T-cell (primary cell): ENCODE measurements at regions not wholly inside any gene's neighbourhood (a gene's known extent, or its start where the extent isn't known, plus 50 kb on each side); places are given as distances from the start of the nearest gene placed in this dataset.

Experiments used
- ATAC-seq, 4 experiments: fragments of 200-7000 bp in 3 of 4; fragments of 150-1000 bp in 1 of 4; cut with Tn5 transposase; replicated peaks in 1 of 4; 1 replicate in 3 of 4; 2 replicates in 1 of 4; pipeline ENCODE4 v1.10.0; 2021; ENCODE audit warnings: moderate library complexity in 3 of 4, mild to moderate bottlenecking in 2 of 4, moderate number of reproducible peaks in 1 of 4
- CTCF ChIA-PET, 2 donors: fragments of 300-600 bp; sonication (Branson Sonifier 250); formaldehyde crosslinking; loops; one replicate each; lab custom pipeline; 2022; ENCODE audit warnings: antibody characterized with exemption in 2 of 2; lab: Charles Lee
- POLR2A ChIA-PET, 2 donors: fragments of 300-600 bp; sonication (Branson Sonifier 250); formaldehyde crosslinking; loops; one replicate each; lab custom pipeline; 2022; ENCODE audit warnings: antibody characterized with exemption in 2 of 2; lab: Charles Lee
- DNase-seq, 35 experiments: peaks; one replicate each; pipeline versions ENCODE4 v3.0.0 to v3.0.0-alpha.2; 2013 to 2023
- H3K27ac ChIP-seq: one replicate; pipeline ENCODE4 v1.5.1; 2013; ENCODE audit warnings: low read length
- H3K27me3 ChIP-seq, 2 experiments: replicated peaks in 1 of 2; 1 replicate in 1 of 2; 2 replicates in 1 of 2; pipeline versions ENCODE4 v1.6.1 to v1.7.0; 2013; ENCODE audit warnings: low read length in 1 of 2, mixed read lengths in 1 of 2; ENCODE audit not compliant: control insufficient read depth in 2 of 2, insufficient read depth in 2 of 2; ENCODE audit errors: extremely low read depth in 1 of 2
- H3K36me3 ChIP-seq, 2 donors: 1 replicate in 1 of 2; 2 replicates in 1 of 2; pipeline versions ENCODE4 v1.6.1 to v1.7.0; 2013; ENCODE audit warnings: low read length in 1 of 2; ENCODE audit not compliant: control insufficient read depth in 2 of 2, insufficient read depth in 1 of 2; ENCODE audit errors: extremely low read depth in 1 of 2
- H3K4me1 ChIP-seq, 2 experiments: 1 replicate in 1 of 2; 2 replicates in 1 of 2; pipeline versions ENCODE4 v1.6.1 to v1.7.0; 2013; ENCODE audit warnings: low read length in 2 of 2, mixed read lengths in 1 of 2; ENCODE audit not compliant: insufficient read depth in 2 of 2, control insufficient read depth in 1 of 2; ENCODE audit errors: extremely low read depth in 1 of 2
- H3K4me3 ChIP-seq, 2 donors: 1 replicate in 1 of 2; 2 replicates in 1 of 2; pipeline versions ENCODE4 v1.5.1 to v1.7.0; 2013; ENCODE audit warnings: mild to moderate bottlenecking in 2 of 2, low read length in 1 of 2, moderate library complexity in 1 of 2; ENCODE audit not compliant: control insufficient read depth in 1 of 2; ENCODE audit errors: extremely low read depth in 1 of 2
- H3K9me3 ChIP-seq: 2 replicates; pipeline ENCODE4 v1.7.0; 2013
- H3K27ac Mint-ChIP-seq, 2 donors: one replicate each; pipeline ENCODE4 v1.8.0; 2020 to 2021; ENCODE audit warnings: mild to moderate bottlenecking in 2 of 2, mixed read lengths in 2 of 2
- H3K27me3 Mint-ChIP-seq, 2 donors: one replicate each; pipeline ENCODE4 v1.8.0; 2021 to 2022; ENCODE audit warnings: mixed read lengths in 2 of 2
- H3K36me3 Mint-ChIP-seq: one replicate; pipeline ENCODE4 v1.8.0; 2021; ENCODE audit warnings: mixed read lengths
- H3K4me1 Mint-ChIP-seq, 3 donors: one replicate each; pipeline ENCODE4 v1.8.0; 2020 to 2022; ENCODE audit warnings: mixed read lengths in 3 of 3, mild to moderate bottlenecking in 1 of 3
- H3K4me3 Mint-ChIP-seq, 3 donors: one replicate each; pipeline ENCODE4 v1.8.0; 2020 to 2022; ENCODE audit warnings: mild to moderate bottlenecking in 3 of 3, mixed read lengths in 3 of 3, moderate library complexity in 3 of 3
- H3K9me3 Mint-ChIP-seq, 3 donors: one replicate each; pipeline ENCODE4 v1.8.0; 2020 to 2022; ENCODE audit warnings: mixed read lengths in 3 of 3
- WGBS: methylation state at CpG from one replicate; pipeline ENCODE4 v1.1.5; 2013; ENCODE audit warnings: missing lambda C conversion rate; ENCODE audit not compliant: insufficient coverage; 5-methylcytosine and 5-hydroxymethylcytosine counted together

DNA sequence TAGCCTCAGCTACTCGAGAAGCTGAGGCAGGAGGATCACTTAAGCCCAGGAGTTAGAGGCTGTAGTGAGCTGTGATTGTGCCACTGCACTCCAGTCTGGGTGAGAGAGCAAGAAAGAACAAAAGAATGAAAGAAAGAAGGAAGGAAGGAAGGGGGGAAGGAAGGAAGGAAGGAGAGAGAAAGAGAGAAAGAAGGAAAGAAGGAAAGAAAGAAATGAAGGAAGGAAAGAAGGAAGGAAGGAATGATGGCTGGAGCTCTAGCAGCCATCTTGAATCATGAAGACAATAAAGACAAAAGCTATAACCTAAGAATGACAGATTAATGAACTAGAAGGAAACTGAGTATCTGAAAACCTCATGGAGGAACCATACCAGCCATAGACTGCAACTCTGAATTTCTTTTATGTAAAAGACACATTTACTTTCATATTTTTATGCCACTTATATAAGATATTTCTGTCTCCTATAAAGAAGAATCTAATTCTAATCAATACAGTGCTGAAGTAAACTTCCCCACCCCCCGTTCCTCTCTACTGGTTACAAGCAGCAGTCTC lies 522.3 kb upstream of the JARID2 start:
- no peak for DNase-seq
- no peak overlapping the region for H3K4me3 Mint-ChIP-seq
- ATAC-seq: no peak
- H3K4me3 ChIP-seq: no peak overlapping the region
- H3K36me3 ChIP-seq: no peaks in the 10 kb centered on the region
- CTCF ChIA-PET: no interaction called here
- POLR2A ChIA-PET: no interaction called here
- no peaks in the 10 kb centered on the region for H3K36me3 Mint-ChIP-seq
- H3K9me3 ChIP-seq: no peaks in the 10 kb centered on the region
- 100% methylated on average over 1 of the region's 2 CpGs for WGBS
- peak overlapping the region; percentile 13 to 73 for H3K27ac Mint-ChIP-seq
- peaks cover 39 to 50% (median 49%) of the 10 kb centered on the region in 3 donors for H3K4me1 Mint-ChIP-seq
- no peaks in the 10 kb centered on the region for H3K27me3 ChIP-seq
- peak overlapping the region; percentile 56 for H3K27ac ChIP-seq
- no peaks in the 10 kb centered on the region for H3K9me3 Mint-ChIP-seq
- peaks cover 21% of the 10 kb centered on the region in 2 experiments for H3K4me1 ChIP-seq
- H3K27me3 Mint-ChIP-seq: no peaks in the 10 kb centered on the region

DNA sequence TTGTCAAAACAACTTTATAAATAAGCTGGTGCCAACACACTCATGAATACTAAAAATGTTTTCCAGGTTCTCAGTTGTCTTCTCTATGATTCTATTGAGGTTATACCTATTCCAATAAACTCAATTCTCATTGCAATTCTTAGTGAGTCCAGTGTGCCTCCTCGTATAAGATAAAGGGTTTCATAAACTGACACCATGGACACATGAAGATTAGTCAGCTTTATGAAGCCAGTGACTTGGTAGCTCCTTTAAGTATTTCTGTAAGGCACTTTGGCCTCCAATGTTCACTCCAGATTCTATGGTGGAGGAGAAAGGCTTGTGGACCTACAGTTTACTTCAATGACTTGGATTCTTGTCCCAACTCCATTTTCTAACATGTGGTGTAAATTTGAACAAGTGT lies 521.3 kb upstream of the JARID2 start:
- Mint-ChIP-seq H3K27me3 (no peaks in the 10 kb centered on the region), H3K27ac (no peak overlapping the region), H3K9me3 (no peaks in the 10 kb centered on the region), H3K4me1 (peaks cover 45 to 53% (median 51%) of the 10 kb centered on the region in 3 donors), H3K4me3 (no peak overlapping the region), H3K36me3 (no peaks in the 10 kb centered on the region)
- ATAC-seq: no peak
- no peak for DNase-seq
- Histone ChIP-seq H3K4me1 (peaks cover 29 to 31% of the 10 kb centered on the region in 2 experiments), H3K27ac (no peak overlapping the region), H3K9me3 (no peaks in the 10 kb centered on the region), H3K27me3 (no peaks in the 10 kb centered on the region), H3K4me3 (no peak overlapping the region), H3K36me3 (no peaks in the 10 kb centered on the region)
- WGBS: no CpG with 5 or more reads among the region's 1 CpG
- ChIA-PET CTCF (no interaction called here), POLR2A (interaction anchor here (0.7 kb wide), 2 partner anchors 151 to 1696 kb away, joined by 3 read pairs; no protein-coding TSS in a partner anchor)

DNA sequence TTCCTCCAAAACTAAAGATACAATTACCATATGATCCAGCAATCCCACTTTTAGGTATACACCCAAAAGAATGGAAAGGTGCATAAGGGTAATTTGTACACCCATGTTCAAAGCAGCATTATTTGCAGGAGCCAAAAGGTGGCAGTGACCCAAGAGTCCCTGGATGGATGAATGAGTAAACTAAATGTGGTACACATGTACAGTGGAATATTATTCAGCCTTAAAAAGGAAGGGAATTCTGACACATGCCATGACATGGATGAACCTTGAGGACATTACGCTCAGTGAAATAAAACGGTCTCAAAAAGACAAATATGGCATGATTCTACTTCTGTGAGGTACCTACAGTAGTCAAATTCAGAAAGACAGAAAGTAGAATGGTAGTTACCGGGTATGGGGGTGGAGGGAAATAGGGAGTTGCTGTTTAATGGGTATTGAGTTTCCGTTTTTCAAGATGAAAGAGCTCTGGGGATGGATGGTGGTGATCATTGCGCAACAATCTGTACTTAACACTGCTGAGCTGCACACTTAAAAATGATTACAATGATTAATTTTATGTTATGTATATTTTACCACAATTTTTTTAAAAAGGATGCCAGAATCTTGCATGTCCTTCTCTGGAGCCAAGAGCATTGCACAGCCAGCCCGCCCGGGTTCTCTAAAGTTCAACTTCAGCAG lies 518.9 kb upstream of the JARID2 start:
- POLR2A ChIA-PET: interaction anchor here (0.5 to 0.6 kb wide), 2 partner anchors 33 to 523 kb away, joined by 3 read pairs; no protein-coding TSS in a partner anchor
- Mint-ChIP-seq H3K9me3 (no peaks in the 10 kb centered on the region), H3K36me3 (no peaks in the 10 kb centered on the region), H3K4me3 (no peak overlapping the region), H3K27ac (no peak overlapping the region), H3K4me1 (peaks cover 54 to 59% (median 55%) of the 10 kb centered on the region in 3 donors), H3K27me3 (no peaks in the 10 kb centered on the region)
- Histone ChIP-seq H3K9me3 (no peaks in the 10 kb centered on the region), H3K36me3 (no peaks in the 10 kb centered on the region), H3K27ac (no peak overlapping the region), H3K4me3 (no peak overlapping the region), H3K27me3 (no peaks in the 10 kb centered on the region), H3K4me1 (peaks cover 34 to 37% of the 10 kb centered on the region in 2 experiments)
- 83% methylated on average over 3 of the region's 7 CpGs for WGBS
- DNase-seq (no peak), ATAC-seq (peak in 2 of 4 experiments; percentile 30 to 36)
- CTCF ChIA-PET: interaction anchor here in 1 of 2 donors (1.5 kb wide), 1 partner anchor 14 kb away, joined by 4 read pairs; no protein-coding TSS in a partner anchor

DNA sequence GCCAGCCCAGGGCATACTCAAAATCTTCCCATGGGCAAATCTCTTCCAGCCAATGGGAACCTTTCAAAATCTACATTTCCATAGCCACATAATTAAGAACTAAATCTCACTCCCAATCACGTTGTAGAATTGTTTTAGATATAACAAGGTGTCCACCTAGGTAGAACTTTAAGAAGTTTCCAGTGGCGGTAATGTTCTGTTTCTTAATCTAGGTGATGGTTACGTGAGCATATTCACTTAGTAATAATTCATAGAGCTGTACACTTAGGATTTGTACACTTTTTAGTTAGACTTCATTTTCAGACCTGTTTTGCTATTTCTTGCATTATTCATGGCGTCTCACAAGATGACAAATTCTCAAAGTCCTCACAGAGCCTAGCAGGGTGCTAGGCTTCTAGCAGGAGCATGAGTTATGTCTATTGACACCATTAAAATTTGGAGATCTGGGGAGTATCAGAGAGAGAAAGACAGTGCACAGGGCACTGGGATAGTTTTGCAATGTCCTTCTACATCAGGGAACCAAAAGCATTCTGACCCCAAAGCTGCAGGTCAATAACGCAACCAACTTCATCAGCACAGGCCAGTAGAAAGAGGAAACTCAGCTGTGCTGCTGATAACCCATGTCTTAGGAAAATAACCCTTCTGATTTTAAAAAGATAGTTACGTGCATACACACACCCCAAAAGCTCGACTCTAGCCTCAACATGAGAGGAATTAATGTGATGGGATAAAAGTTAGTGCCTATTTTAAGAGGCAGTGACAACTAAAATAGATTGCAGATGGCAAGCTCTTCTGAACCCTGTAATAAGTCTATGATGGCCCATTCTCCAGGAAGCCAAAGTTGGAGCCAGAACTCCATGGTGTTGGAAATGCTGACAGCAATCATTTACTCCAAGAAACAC lies 518.1 kb upstream of the JARID2 start:
- H3K36me3 ChIP-seq: no peaks in the 10 kb centered on the region
- no peaks in the 10 kb centered on the region for H3K27me3 ChIP-seq
- Mint-ChIP-seq H3K36me3 (no peaks in the 10 kb centered on the region), H3K27ac (no peak overlapping the region), H3K4me1 (peaks cover 57 to 59% (median 57%) of the 10 kb centered on the region in 3 donors), H3K4me3 (no peak overlapping the region), H3K27me3 (no peaks in the 10 kb centered on the region), H3K9me3 (no peaks in the 10 kb centered on the region)
- DNase-seq (no peak), ATAC-seq (no peak)
- no peaks in the 10 kb centered on the region for H3K9me3 ChIP-seq
- WGBS: 86% methylated on average over 1 of the region's 7 CpGs
- ChIA-PET CTCF (interaction anchor here in 1 of 2 donors (1.5 kb wide), 1 partner anchor 13 kb away, joined by 4 read pairs; no protein-coding TSS in a partner anchor), POLR2A (no interaction called here)
- H3K4me3 ChIP-seq: no peak overlapping the region
- H3K27ac ChIP-seq: no peak overlapping the region
- H3K4me1 ChIP-seq: peaks cover 38 to 39% of the 10 kb centered on the region in 2 experiments

DNA sequence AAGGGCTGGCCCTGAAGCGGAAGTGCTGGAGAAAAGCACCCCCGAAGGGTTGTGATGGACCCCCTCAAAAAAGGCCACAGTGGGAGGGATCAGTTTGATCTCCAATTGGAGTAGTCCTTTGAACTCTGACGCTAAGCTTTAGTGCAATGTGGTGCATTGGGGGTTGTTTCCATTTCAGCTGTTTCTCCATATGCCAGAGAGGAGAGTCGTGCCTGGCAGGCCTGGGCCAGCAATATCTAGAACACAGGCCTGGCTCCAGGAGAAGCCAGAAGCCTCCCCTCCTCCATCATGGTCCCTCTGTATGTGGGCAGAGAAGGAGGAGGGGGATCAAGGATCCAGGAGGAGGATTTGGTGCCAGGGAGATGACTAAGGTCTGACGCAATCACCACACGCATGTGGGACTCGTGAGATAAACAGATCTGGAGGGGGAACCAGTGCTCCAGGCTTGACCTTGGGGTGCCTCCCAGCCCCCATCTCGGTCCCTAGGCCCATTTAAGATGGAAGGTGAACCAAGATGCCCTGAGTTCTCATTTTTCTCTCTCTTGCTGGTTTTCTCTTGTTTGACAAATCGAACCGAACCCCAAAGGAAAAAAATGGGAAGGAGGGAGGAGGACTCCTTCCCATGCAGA lies 517.4 kb upstream of the JARID2 start:
- DNase-seq: peak in 1 of 35 experiments; percentile 22
- 96% methylated on average over 5 of the region's 10 CpGs for WGBS
- Mint-ChIP-seq H3K9me3 (no peaks in the 10 kb centered on the region), H3K27ac (no peak overlapping the region), H3K27me3 (no peaks in the 10 kb centered on the region), H3K4me1 (peaks cover 57 to 59% (median 57%) of the 10 kb centered on the region in 3 donors), H3K4me3 (peak overlapping the region in 1 of 3 donors; percentile 51), H3K36me3 (no peaks in the 10 kb centered on the region)
- Histone ChIP-seq H3K4me3 (no peak overlapping the region), H3K27ac (peak overlapping the region; percentile 48), H3K4me1 (peaks cover 40 to 41% of the 10 kb centered on the region in 2 experiments), H3K9me3 (no peaks in the 10 kb centered on the region), H3K27me3 (no peaks in the 10 kb centered on the region), H3K36me3 (no peaks in the 10 kb centered on the region)
- no peak for ATAC-seq
- POLR2A ChIA-PET: no interaction called here
- CTCF ChIA-PET: no interaction called here
